ENCODE measurements at regions not wholly inside any gene's neighbourhood (a gene's known extent, or its start where the extent isn't known, plus 50 kb on each side); places are given as distances from the start of the nearest gene placed in this dataset.

DNA sequence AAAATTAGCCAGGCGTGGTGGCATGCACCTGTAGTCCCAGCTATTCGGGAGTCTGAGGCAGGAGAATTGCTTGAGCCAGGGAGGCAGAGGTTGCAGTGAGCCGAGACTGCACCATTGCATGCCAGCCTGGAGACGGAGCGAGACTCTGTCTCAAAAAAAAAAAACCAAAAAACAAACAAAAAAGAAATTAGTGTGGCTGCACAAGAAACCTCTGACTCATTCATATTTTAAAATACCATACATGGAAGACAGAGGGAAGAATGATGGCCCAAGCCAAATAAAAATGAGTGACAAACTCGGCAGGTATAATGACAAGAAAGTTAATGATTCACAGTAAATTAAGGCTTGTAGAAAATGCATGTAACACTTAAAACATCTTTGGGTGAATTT, 875.8 kb downstream of the EPHA4 start:
- TF ChIP-seq EZH2phosphoT487 (IDR thresholded peaks at IDR 0.05; ENCODE audit: insufficient read depth, low read depth) (no peak), EZH2 (IDR thresholded peaks at IDR 0.05; ENCODE audit: insufficient read depth, poor library complexity, severe bottlenecking) (no peak)
